AG09309 (cell line): ENCODE measurements at regions not wholly inside any gene's neighbourhood (a gene's known extent, or its start where the extent isn't known, plus 50 kb on each side); places are given as distances from the start of the nearest gene placed in this dataset.

Experiments
- DNase-seq: peaks from one replicate; pipeline ENCODE4 v3.0.0-alpha.2; 2010; ENCODE audit warnings: low read depth
- H3K4me3 ChIP-seq: 2 replicates; pipeline ENCODE4 v1.5.1; 2011; ENCODE audit warnings: mild to moderate bottlenecking, low read depth, low read length, moderate library complexity; ENCODE audit not compliant: control insufficient read depth
- TF ChIP-seq, protein P1 (sequence below): IDR thresholded peaks from 2 replicates; pipeline ENCODE4 v1.5.1; 2011; ENCODE audit warnings: mild to moderate bottlenecking, low read depth, low read length, inconsistent platforms; ENCODE audit not compliant: insufficient read depth, control insufficient read depth; ENCODE audit errors: missing control alignments

GRCh38 chr4:152114562-152114961, 353.8 kb upstream of the GATB start:
- H3K4me3 ChIP-seq, result no peak overlapping the region
- no peak for DNase-seq
- TF ChIP-seq, protein P1, sequence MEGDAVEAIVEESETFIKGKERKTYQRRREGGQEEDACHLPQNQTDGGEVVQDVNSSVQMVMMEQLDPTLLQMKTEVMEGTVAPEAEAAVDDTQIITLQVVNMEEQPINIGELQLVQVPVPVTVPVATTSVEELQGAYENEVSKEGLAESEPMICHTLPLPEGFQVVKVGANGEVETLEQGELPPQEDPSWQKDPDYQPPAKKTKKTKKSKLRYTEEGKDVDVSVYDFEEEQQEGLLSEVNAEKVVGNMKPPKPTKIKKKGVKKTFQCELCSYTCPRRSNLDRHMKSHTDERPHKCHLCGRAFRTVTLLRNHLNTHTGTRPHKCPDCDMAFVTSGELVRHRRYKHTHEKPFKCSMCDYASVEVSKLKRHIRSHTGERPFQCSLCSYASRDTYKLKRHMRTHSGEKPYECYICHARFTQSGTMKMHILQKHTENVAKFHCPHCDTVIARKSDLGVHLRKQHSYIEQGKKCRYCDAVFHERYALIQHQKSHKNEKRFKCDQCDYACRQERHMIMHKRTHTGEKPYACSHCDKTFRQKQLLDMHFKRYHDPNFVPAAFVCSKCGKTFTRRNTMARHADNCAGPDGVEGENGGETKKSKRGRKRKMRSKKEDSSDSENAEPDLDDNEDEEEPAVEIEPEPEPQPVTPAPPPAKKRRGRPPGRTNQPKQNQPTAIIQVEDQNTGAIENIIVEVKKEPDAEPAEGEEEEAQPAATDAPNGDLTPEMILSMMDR, result no peak

DNA sequence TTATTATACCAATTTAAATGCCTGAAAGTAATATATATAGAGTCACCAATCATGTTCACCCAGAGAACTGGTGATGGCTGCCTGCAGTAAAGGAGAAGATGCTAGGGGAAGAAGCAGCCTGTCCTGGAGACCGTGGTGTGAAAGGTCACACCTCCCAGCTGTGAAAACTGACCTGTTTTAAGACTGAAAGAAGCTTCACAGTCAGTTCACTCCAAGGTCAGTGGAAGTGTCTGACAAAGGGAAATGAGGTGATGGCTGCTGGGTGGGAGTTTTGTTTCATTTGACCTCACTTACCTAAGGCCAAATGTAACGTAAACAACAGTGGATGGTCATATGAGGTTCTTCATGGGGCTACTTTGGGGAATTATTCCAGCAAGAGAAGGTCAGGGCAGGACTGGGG, 352.1 kb upstream of the GATB start:
- no peak for DNase-seq
- TF ChIP-seq, protein P1, result no peak
- no peak overlapping the region for H3K4me3 ChIP-seq

DNA sequence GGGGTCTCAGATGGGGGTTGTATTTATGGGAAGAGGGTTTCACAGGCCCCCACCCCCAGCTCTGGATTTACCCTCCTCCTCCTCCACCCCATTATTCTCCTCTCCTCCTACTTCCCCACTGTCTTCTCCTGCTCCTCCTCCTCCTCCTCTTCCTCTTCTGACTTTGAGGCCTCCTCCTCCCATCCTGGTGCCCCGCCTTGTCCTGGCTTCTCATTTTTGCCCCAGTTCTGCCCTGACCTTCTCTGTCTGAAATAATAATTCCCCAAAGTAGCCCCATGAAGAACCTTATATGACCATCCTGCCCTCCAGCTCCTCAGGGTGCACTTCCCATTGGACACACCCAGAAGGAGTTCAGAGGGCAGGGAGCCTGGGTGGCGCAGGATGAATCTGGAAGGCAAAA, 351.4 kb upstream of the GATB start:
- no peak for DNase-seq

GRCh38 chr4:152110780-152111179, 350.0 kb upstream of the GATB start:
- TF ChIP-seq, protein P1, result no peak
- H3K4me3 ChIP-seq, result no peak overlapping the region
- DNase-seq, result no peak

More for the DNA sequence above, 351.4 kb upstream of the GATB start:
- no peak overlapping the region for H3K4me3 ChIP-seq
- TF ChIP-seq, protein P1, result no peak

GRCh38 chr4:152109531-152110509, 349.0 kb upstream of the GATB start:
- DNase-seq, result no peak
- TF ChIP-seq, protein P1, result no peak

GRCh38 chr4:152107736-152108500, 347.1 kb upstream of the GATB start:
- no peak overlapping the region for H3K4me3 ChIP-seq
- DNase-seq, result no peak
- TF ChIP-seq, protein P1, result no peak

More at GRCh38 chr4:152109531-152110509, 349.0 kb upstream of the GATB start:
- no peak overlapping the region for H3K4me3 ChIP-seq
